AG09309 (cell line): ENCODE measurements at regions not wholly inside any gene's neighbourhood (a gene's known extent, or its start where the extent isn't known, plus 50 kb on each side); places are given as distances from the start of the nearest gene placed in this dataset.

Experiments used
- DNase-seq: peaks from one replicate; pipeline ENCODE4 v3.0.0-alpha.2; 2010; ENCODE audit warnings: low read depth
- H3K4me3 ChIP-seq: 2 replicates; pipeline ENCODE4 v1.5.1; 2011; ENCODE audit warnings: mild to moderate bottlenecking, low read depth, low read length, moderate library complexity; ENCODE audit not compliant: control insufficient read depth
- CTCF ChIP-seq: IDR thresholded peaks from 2 replicates; pipeline ENCODE4 v1.5.1; 2011; ENCODE audit warnings: mild to moderate bottlenecking, low read depth, low read length, inconsistent platforms; ENCODE audit not compliant: insufficient read depth, control insufficient read depth; ENCODE audit errors: missing control alignments

GRCh38 chr3:127389420-127389819 lies 101.6 kb upstream of the PRR20G start:
- H3K4me3 ChIP-seq = no peak overlapping the region
- no peak for TF ChIP-seq CTCF
- DNase-seq = no peak

GRCh38 chr3:127388427-127388826 lies 100.6 kb upstream of the PRR20G start:
- no peak for DNase-seq
- TF ChIP-seq CTCF = no peak
- H3K4me3 ChIP-seq = no peak overlapping the region

GRCh38 chr3:127387556-127388153 lies 99.8 kb upstream of the PRR20G start:
- no peak for TF ChIP-seq CTCF
- H3K4me3 ChIP-seq = no peak overlapping the region
- no peak for DNase-seq

GRCh38 chr3:127387119-127387518 lies 99.3 kb upstream of the PRR20G start:
- H3K4me3 ChIP-seq = no peak overlapping the region

GRCh38 chr3:127386490-127386889 lies 98.6 kb upstream of the PRR20G start:
- no peak for TF ChIP-seq CTCF
- no peak for DNase-seq

More at GRCh38 chr3:127387119-127387518, 99.3 kb upstream of the PRR20G start:
- DNase-seq = no peak
- TF ChIP-seq CTCF = no peak

DNA sequence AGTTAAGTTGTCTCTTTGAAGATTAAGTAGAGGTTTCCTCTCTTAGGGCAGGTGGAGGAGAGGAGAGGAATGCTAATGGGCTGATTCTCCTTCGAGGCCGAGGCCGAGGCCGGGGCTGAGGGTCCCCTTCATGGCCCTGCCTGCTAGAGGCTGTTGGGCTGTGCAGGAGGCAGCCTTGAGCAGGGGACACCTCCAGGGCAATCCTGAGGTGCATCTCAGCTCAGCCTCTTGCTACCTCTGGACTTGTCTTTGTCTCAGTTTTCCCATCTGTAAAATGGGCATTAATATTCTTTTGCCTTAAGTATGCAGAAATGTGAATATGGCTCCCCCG lies 97.7 kb upstream of the PRR20G start:
- no peak for DNase-seq
- no peak overlapping the region for H3K4me3 ChIP-seq
- TF ChIP-seq CTCF = no peak

More at GRCh38 chr3:127386490-127386889, 98.6 kb upstream of the PRR20G start:
- H3K4me3 ChIP-seq = no peak overlapping the region
